ENCODE measurements at regions not wholly inside any gene's neighbourhood (a gene's known extent, or its start where the extent isn't known, plus 50 kb on each side); places are given as distances from the start of the nearest gene placed in this dataset.

DNA sequence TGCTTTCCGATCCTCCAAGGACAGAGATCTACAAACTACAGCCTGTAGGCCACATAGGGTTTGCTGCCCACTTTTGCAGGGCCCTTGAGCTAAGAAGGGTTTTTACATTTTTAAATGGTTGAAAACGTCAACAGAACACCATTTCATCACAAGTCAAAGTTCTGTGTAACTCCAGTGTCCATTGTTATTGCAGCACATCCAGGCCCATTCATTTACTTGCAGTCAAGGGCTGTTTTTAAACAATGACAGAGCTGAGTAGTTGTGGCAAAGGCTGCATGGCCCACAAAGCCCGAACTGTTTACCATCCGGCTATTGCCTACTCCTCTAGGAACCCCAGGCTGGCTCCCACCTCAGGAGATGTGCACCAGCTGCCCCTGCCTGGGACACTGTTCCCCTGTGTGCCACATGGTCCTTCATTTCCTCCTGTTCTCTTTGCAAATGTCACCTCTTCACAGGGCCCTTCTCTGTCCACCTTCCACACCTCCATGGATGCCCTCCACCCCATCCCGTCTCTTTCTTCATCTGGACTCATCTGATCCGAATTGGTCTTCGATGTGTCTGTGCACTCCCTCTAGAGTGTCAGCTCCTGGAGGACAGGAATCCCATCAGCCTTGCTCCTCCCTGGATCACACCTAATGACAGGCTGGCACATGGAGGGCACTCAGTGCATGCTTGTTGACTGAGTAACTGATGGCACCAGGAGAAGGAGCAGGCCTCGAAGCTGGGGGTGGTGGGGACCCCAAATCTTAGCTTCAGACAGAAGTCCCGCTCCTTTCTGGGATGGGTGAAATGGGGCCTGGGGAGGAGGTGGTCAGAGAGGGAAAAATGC lies 69.5 kb upstream of the IQSEC1 start (continued):
- TF ChIP-seq POU2F2 (IDR thresholded peaks at IDR 0.05; ENCODE audit: borderline replicate concordance, low read depth, low read length) (no peak), SMARCA5 (IDR thresholded peaks at IDR 0.05) (no peak), DPF2 (IDR thresholded peaks at IDR 0.05) (no peak)
- TF ChIP-seq, protein P1, sequence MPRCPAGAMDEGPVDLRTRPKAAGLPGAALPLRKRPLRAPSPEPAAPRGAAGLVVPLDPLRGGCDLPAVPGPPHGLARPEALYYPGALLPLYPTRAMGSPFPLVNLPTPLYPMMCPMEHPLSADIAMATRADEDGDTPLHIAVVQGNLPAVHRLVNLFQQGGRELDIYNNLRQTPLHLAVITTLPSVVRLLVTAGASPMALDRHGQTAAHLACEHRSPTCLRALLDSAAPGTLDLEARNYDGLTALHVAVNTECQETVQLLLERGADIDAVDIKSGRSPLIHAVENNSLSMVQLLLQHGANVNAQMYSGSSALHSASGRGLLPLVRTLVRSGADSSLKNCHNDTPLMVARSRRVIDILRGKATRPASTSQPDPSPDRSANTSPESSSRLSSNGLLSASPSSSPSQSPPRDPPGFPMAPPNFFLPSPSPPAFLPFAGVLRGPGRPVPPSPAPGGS (IDR thresholded peaks at IDR 0.05; ENCODE audit: borderline replicate concordance, insufficient read depth, low read depth, low read length, poor library complexity, severe bottlenecking) = no peak
- TF ChIP-seq, protein P2, sequence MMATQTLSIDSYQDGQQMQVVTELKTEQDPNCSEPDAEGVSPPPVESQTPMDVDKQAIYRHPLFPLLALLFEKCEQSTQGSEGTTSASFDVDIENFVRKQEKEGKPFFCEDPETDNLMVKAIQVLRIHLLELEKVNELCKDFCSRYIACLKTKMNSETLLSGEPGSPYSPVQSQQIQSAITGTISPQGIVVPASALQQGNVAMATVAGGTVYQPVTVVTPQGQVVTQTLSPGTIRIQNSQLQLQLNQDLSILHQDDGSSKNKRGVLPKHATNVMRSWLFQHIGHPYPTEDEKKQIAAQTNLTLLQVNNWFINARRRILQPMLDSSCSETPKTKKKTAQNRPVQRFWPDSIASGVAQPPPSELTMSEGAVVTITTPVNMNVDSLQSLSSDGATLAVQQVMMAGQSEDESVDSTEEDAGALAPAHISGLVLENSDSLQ (IDR thresholded peaks at IDR 0.05) = no peak
- TF ChIP-seq, protein P3, sequence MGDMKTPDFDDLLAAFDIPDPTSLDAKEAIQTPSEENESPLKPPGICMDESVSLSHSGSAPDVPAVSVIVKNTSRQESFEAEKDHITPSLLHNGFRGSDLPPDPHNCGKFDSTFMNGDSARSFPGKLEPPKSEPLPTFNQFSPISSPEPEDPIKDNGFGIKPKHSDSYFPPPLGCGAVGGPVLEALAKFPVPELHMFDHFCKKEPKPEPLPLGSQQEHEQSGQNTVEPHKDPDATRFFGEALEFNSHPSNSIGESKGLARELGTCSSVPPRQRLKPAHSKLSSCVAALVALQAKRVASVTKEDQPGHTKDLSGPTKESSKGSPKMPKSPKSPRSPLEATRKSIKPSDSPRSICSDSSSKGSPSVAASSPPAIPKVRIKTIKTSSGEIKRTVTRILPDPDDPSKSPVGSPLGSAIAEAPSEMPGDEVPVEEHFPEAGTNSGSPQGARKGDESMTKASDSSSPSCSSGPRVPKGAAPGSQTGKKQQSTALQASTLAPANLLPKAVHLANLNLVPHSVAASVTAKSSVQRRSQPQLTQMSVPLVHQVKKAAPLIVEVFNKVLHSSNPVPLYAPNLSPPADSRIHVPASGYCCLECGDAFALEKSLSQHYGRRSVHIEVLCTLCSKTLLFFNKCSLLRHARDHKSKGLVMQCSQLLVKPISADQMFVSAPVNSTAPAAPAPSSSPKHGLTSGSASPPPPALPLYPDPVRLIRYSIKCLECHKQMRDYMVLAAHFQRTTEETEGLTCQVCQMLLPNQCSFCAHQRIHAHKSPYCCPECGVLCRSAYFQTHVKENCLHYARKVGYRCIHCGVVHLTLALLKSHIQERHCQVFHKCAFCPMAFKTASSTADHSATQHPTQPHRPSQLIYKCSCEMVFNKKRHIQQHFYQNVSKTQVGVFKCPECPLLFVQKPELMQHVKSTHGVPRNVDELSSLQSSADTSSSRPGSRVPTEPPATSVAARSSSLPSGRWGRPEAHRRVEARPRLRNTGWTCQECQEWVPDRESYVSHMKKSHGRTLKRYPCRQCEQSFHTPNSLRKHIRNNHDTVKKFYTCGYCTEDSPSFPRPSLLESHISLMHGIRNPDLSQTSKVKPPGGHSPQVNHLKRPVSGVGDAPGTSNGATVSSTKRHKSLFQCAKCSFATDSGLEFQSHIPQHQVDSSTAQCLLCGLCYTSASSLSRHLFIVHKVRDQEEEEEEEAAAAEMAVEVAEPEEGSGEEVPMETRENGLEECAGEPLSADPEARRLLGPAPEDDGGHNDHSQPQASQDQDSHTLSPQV (IDR thresholded peaks at IDR 0.05) = no peak
- TF ChIP-seq, protein P4, sequence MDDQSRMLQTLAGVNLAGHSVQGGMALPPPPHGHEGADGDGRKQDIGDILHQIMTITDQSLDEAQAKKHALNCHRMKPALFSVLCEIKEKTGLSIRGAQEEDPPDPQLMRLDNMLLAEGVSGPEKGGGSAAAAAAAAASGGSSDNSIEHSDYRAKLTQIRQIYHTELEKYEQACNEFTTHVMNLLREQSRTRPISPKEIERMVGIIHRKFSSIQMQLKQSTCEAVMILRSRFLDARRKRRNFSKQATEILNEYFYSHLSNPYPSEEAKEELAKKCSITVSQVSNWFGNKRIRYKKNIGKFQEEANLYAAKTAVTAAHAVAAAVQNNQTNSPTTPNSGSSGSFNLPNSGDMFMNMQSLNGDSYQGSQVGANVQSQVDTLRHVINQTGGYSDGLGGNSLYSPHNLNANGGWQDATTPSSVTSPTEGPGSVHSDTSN (IDR thresholded peaks at IDR 0.05; ENCODE audit: insufficient replicate concordance, low read depth, low read length) = no peak
- TF ChIP-seq, protein P5, sequence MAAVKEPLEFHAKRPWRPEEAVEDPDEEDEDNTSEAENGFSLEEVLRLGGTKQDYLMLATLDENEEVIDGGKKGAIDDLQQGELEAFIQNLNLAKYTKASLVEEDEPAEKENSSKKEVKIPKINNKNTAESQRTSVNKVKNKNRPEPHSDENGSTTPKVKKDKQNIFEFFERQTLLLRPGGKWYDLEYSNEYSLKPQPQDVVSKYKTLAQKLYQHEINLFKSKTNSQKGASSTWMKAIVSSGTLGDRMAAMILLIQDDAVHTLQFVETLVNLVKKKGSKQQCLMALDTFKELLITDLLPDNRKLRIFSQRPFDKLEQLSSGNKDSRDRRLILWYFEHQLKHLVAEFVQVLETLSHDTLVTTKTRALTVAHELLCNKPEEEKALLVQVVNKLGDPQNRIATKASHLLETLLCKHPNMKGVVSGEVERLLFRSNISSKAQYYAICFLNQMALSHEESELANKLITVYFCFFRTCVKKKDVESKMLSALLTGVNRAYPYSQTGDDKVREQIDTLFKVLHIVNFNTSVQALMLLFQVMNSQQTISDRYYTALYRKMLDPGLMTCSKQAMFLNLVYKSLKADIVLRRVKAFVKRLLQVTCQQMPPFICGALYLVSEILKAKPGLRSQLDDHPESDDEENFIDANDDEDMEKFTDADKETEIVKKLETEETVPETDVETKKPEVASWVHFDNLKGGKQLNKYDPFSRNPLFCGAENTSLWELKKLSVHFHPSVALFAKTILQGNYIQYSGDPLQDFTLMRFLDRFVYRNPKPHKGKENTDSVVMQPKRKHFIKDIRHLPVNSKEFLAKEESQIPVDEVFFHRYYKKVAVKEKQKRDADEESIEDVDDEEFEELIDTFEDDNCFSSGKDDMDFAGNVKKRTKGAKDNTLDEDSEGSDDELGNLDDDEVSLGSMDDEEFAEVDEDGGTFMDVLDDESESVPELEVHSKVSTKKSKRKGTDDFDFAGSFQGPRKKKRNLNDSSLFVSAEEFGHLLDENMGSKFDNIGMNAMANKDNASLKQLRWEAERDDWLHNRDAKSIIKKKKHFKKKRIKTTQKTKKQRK (IDR thresholded peaks at IDR 0.05; ENCODE audit: low read depth, low read length) = no peak
- TF ChIP-seq, protein P6, sequence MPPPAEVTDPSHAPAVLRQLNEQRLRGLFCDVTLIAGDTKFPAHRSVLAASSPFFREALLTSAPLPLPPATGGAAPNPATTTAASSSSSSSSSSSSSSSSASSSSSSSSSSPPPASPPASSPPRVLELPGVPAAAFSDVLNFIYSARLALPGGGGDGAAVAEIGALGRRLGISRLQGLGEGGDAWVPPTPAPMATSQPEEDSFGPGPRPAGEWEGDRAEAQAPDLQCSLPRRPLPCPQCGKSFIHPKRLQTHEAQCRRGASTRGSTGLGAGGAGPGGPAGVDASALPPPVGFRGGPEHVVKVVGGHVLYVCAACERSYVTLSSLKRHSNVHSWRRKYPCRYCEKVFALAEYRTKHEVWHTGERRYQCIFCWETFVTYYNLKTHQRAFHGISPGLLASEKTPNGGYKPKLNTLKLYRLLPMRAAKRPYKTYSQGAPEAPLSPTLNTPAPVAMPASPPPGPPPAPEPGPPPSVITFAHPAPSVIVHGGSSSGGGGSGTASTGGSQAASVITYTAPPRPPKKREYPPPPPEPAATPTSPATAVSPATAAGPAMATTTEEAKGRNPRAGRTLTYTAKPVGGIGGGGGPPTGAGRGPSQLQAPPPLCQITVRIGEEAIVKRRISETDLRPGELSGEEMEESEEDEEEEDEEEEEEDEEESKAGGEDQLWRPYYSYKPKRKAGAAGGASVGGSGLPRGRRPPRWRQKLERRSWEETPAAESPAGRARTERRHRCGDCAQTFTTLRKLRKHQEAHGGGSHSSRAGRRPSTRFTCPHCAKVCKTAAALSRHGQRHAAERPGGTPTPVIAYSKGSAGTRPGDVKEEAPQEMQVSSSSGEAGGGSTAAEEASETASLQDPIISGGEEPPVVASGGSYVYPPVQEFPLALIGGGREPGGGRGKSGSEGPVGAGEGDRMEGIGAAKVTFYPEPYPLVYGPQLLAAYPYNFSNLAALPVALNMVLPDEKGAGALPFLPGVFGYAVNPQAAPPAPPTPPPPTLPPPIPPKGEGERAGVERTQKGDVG (CRISPR knock-in tag; IDR thresholded peaks at IDR 0.05) = no peak
